DMS79 (cell line): ENCODE measurements at regions not wholly inside any gene's neighbourhood (a gene's known extent, or its start where the extent isn't known, plus 50 kb on each side); places are given as distances from the start of the nearest gene placed in this dataset.
"Not testable (repeated sequence)": the region's sequence is repeated elsewhere in the genome, so short reads cannot be mapped to it uniquely, and the experiment has no call there.

Experiments used
- DNase-seq: peaks from one replicate; lab custom pipeline; 2025; lab: John Stamatoyannopoulos, UW

DNA sequence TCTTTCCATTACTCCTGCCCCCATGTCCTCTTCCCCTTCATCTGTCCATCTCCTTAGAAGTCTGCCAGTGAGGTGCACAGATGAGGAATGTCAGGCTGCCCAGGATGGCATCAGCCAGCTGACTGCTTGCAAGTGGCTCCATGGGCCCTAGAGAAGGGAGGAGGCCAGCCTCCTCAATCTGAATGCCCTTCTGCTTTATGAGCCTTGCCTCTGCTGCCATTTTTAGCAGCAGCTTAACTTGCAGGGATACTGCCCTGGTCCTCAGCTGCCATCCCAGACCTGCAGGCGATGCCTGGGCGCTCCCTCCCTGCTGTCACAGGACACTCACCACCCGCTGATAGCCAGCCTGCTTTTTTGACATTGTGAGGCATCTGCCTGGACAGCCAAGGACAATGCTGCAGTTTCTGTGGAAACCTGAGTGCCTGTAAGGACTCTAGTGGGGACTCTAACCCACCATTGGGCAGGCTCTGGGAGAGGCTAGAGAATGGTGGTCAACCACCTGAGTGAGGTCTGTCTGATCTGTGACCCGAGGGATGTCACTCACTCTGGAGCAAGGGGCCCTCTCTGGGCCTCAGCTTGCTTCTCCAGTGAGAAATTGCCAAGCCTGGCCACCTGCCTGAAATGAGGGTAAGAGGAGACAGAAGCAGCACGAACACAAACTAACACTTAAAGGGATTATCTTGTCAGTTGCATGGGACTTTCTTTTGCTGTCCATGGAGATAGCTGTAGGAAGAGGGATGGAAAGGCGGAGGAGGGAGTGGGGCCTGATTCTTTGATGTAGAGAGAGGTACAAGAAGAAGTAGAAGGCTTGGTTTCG is 185.0 kb downstream of the MIS18A start:
- no peak for DNase-seq

DNA sequence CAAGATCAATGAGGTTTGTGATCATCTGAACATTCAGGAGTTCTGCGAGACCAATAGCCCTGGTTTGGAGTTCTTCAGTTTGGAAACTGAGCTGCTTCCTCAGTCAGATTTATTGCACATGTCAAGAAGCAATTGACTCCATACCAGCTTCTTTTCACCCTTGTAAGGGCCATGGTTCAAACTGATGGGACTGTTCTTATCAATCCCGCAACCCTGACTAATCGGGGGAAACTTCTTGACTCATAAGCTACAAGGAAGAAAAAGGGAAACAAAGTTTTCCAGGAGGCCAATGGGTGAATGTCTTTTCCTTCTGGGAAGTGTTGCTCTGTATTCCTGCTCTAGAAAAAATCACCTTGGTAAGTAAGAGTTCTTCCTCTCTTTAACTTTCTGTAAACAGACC is 187.9 kb downstream of the MIS18A start:
- DNase-seq, result no peak

DNA sequence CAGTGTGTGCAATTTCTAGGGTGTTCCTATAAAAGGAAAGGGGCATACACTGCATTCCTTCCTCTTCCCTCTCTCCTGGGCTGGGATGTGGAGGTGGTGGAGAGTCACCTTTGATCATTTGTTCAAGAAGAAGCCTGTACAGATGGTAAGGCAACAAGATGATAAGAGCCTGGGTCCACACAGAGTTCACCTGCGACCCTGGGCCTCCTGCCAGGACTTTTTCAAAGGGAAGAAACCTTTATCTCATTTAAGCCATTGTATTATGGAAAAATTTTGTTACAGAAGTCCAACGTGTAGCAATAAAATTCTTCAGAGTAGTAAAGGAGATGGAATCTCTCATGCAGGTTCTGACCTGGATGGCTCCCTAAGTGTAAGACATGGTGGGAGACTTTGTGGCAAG is 189.1 kb downstream of the MIS18A start:
- DNase-seq, result no peak

DNA sequence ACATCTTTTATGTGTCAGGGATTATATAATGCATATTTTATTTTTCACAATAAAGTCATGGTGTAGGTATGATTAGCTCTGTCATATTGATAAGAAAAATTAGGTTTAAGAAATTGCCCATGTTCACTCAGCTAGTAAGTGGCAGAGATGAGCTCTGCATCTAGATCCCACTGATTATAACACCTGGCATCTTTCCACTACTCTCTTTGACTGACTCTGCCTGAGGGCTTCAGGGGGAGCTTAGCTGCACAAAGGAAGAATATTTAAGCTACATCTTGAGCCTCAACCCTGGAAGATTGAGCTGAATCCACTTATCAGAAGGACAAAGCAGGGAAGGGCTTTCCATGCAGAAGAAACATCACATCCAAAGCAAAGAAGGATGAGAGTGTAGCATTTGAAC is 190.4 kb downstream of the MIS18A start:
- peak; percentile 63 for DNase-seq

DNA sequence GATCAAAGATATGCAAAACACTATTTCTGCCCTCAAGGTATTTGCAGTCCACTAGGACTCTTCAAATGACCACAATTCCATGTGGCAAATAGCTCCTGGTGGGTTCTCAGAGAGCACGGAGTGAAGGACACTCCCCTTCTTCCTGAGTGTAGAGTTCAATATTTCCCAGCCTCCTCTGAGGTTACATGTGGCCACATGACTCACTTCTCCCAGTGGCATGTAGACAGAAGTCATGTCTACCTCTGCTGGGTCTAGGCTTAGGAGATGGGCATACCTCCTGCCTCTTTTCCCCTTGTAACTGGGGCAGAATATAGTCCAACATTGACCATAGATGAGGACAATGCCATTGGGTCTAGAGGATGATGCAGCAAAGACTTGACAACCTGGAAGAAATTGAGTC is 191.4 kb downstream of the MIS18A start:
- no peak for DNase-seq

DNA sequence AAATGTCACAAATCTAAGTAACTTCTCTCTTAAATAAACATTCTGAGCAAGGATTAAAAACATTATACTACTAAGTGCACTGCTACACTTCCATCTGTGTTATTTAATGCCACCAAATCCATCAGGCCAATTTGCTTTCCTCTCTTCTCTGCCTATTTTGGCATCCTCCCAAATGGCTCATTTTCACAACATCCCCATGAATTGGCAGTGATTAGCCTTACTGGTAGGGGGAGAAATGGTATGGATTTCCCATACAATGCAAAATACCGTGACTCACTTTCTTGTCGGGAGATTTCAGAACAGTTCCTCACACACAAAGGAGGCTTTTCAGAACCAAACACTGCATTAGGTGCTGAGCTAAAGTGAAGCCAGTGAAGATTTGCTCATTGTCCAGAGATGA is 195.7 kb downstream of the MIS18A start:
- peak; percentile 52 for DNase-seq

DNA sequence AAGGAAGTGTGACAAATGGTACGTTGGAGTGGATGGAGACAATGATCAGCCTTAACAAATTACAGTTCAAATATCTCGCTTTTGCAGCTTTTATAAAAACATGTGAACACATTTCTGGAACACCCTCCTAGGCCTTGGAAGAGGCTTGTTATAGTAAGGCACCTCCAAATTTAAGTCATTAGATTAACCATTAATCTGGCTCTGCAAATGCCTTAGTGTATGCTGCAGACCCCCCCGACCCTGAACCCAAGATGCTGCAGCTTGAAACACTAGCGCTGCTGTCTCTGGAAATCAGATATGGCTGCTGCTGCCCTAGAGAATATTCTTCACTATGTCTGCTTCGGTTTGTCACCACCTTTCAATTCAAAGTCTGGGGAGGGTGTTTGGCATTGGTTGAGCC is 196.4 kb downstream of the MIS18A start:
- no peak for DNase-seq

DNA sequence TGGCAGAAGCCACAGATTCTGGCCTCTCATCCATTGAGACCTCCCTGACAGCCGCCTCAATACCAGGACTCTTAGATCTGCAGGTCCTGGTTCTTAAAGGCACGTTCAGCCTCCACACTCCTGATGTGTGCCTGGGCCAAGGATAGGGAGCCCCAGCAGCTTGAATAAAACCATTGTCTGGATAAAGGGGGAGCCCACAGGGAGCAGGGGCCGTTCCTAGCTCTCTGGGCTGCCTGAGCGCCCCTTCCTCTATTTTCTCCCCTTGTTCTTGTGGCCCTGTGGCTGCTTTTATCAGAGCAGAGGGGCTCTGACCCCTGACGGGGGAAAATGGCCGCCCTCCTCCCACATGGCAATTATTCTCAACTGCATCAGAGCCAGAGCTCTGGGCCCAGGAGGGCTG is 200.8 kb downstream of the HUNK start:
- DNase-seq, result no peak

DNA sequence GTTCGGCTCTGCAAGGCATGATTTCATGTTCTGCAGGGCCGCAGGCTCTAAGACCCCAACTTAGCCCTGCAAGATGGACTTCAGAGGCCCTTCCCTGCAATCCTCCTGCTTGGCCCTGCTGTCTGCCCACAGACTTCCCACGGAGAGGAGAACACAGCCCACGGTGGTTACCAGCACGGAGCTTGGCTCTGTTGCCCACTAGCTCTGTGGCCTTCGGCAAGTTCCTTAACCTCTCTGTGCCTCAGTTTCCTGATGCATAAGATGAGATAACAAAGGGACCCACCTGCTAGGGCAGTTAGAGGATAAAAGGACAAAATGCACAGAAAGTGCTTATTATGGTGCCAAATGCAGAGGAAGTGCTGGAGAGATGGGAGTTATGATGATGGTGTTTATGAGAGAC is 200.4 kb downstream of the HUNK start:
- no peak for DNase-seq

DNA sequence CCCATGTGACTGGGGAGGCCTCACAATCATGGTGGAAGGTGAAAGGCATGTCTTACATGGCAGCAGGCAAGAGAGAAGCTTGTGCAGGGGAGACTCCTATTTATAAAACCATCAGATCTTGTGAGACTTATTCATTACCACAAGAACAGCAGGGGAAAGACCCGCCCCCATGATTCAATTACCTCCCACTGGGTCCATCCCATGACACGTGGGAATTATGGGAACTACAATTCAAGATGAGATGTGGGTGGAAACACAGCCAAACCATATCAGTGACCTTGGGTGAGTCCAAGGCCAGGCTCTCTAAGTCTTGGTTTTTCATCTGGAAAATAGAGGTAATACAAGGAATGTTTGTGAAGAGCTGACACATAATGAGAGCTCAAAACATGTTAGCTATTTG is 198.8 kb downstream of the HUNK start:
- DNase-seq, result not testable (repeated sequence)

DNA sequence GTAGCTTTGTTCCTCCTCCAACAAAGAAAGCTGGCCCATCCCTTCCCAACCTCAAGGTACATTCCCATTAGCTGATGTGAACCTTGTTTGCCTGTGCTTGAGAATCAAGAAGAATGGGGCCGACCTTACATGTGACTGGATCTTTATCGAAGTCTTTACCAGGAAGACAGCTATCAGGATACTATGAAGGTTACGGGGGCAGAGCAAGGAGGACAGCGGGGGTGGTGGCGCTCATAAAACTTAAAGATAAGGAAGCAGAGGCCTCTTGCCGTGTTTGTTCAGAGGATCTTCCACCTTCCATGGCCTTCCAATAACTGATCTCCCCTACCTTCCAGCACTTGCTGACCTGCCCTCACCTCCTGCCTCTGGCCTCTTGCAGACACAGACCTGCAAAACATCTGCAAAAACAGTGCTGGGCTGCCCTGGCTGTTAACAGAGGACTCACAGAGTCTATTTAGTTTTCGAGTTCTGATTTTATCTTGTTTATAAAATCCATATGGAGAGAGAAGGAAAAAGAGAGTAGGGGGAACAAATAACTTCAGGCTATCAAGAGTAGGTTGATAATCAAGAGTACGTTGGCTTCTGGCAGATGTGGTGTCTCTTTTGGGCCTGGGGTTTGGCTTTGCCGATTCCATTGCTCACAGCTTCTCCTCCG is 198.0 kb downstream of the HUNK start:
- DNase-seq, result no peak

DNA sequence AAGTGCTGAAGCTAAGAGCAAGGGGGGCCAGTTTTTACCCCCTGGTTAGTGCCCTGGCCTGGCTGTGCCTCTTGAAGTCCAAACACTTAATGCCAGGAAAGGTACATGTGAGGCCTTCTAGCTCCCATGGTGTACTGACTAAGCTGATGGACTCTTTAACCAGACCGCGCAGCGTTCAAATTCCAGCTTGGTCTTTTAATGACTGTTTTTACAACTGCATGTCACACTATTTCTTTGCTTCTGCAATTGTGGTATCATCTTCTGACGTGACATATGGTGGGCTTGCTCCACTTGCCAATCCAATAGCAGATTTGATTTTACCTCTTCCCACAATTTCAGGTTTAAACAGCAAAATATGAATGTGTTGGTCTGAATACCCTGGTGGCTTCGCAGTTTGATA is 197.3 kb downstream of the HUNK start:
- DNase-seq, result no peak

DNA sequence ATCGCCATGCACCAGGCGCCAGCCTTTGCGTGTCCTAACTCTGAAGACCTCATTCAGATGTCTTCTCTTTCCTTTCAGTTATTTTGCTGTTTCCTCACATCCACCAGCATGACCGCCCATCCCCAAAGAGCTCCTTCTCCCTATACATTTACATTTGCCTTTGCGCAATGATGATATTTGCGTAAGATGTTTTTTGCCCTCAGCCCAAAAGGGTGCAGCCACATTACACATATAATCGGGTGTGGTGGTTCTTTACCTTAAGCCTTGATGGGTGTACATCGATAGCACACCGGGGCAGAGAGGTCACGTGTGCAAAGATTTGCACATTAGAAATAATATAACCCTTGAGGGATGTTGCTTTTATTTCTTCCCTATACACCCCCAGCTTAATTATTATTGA is 192.8 kb downstream of the HUNK start:
- DNase-seq, result no peak

DNA sequence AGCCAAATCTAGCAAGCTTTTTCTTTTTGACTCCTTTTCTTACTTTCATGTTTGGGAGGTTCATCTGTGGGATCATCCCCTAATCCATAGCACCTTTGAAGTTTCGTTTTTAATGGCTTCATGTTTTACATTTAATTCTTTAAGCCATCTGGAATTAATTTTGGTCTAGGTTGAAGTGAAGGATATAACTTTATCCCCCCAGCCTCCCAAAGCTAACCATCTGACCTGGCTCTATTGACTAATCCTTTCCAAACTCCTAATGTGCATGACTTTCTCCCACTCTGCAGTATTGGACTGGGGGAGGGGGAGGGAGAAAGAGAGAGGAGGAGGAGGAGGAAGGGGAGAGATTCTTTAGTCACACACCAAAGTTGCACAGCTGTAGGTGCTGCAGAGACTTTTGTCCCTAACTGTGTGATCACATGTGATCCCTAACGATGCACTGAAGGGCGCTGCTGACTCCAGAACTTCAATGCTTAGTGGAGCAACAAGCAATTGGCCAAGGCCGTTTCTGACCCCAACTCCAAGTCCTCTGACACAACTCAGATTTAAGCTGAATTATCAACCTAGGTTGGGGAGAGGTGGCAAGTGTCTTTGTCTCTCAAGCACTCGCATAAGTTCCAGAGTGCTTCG is 191.6 kb downstream of the HUNK start:
- DNase-seq, result no peak

DNA sequence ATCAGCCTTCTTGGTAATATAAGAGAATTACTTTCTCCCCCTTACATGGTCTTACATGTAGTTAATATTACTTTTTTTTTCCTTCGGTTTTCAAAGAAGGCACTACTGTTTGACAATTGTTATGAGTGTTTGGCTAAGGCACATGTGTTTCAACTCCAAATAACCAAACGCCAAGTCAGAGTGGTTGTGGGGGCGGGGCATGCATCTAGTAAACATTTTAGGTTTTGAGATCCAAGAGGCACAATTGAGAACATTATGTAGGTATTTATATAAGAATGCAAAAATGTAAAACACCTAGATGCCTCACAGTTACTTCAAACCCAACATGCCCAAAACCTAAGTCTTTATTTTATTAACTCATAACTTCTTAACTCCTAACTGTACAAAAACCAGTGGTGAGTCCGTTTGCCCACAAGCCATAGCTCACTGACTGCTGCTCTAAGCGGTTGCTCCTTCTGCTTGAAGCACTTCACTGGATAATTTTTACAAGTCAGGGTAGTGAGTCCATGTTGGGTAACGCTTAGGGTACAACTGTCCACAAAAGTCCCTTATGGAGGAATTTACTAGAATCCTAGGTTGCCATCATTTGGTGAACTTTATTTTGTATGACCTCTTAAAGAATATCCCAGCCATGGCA is 189.9 kb downstream of the HUNK start:
- DNase-seq, result no peak

DNA sequence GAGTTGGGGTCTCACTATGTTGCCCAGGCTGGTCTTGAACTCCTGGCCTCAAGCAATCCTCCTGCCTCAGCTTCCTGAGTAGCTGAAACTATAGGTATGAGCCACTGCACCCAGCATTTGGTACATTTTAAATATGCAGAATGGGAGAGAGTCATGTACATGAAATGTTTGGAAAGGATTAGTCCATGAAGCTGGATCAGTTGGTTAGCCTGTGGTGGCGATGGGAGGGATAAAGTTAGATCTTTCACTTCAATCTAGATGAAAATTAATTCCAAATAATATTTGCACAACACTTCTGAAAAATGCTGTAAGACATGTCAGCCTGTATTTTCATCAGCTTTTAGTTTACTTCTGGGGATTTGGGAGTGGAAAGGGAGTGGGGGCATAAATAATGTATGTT is 188.9 kb downstream of the HUNK start:
- no peak for DNase-seq

DNA sequence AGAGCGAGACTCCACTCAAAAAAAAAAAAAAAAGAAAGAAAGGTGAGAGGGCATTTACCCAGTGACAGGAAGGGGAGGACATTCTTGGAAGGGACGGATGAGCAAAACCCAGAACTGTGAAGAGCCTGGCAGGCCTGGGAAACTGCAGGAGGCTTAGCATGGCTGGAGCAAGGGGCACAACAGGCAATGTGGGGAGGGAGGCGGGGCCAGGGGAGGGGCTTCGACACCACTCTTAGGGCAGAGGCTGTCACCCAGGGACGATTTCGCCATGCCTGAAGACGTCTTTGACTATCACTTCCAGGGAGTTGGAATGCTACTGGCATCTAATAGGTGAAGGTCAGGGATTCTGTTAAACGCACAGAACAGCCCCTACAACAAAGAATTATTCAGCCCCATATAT is 184.0 kb downstream of the HUNK start:
- no peak for DNase-seq

DNA sequence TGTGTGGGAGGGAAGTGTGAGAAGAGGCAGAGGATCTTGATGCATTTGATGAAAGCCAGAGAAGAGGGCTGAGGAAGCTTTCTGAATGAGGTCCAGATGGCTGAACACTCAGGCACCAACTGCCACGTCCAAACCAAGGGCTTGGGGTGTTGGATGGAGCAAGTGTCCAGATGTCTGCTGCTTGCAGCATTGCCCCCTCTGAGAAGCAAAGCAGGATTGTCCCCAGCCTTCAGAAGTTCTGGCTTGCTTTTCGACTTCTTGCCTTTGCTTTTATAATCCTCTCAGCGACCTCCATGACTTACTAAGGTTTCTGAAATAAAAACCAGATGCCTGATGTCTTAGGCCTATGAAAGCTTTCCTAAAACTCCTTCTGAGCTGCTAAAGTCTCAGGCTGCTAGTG is 182.5 kb downstream of the HUNK start:
- DNase-seq, result no peak
